Testis (tissue), 2 donors: ENCODE measurements at regions not wholly inside any gene's neighbourhood (a gene's known extent, or its start where the extent isn't known, plus 50 kb on each side); places are given as distances from the start of the nearest gene placed in this dataset.
"Not testable (repeated sequence)": the region's sequence is repeated elsewhere in the genome, so short reads cannot be mapped to it uniquely, and the experiment has no call there.

Source experiments
- DNase-seq: peaks from one replicate; pipeline ENCODE4 v3.0.0-alpha.2; 2019
- H3K27ac ChIP-seq, 2 donors: fragments of 200-600 bp; sonication (generic); one replicate each; pipeline ENCODE4 v1.5.1; 2019
- H3K27me3 ChIP-seq: fragments of 200-600 bp; sonication (generic); one replicate; pipeline ENCODE4 v1.5.1; 2019
- H3K36me3 ChIP-seq: fragments of 200-600 bp; sonication (generic); one replicate; pipeline ENCODE4 v1.5.1; 2017; ENCODE audit warnings: low read depth; ENCODE audit errors: missing control alignments
- H3K4me1 ChIP-seq: fragments of 200-600 bp; sonication (generic); one replicate; pipeline ENCODE4 v1.5.1; 2019
- H3K4me3 ChIP-seq, 2 donors: fragments of 200-600 bp; sonication (generic); one replicate each; pipeline ENCODE4 v1.5.1; 2017 to 2019
- H3K9me3 ChIP-seq: fragments of 200-600 bp; sonication (generic); one replicate; pipeline ENCODE4 v1.5.1; 2017
- POLR2A ChIP-seq: fragments of 450-650 bp; IDR thresholded peaks from one replicate; pipeline ENCODE4 v1.6.1; 2017; ENCODE audit warnings: antibody characterized with exemption, mild to moderate bottlenecking, moderate library complexity
- WGBS, 2 donors: methylation state at CpG; one replicate each; pipeline ENCODE4 v1.1.5; 2018; 5-methylcytosine and 5-hydroxymethylcytosine counted together
- intact Hi-C: fragments of 100-400 bp; cut with DNase I; formaldehyde crosslinking; loops from one replicate; pipeline ENCODE4 v1.15.1; 2023; ENCODE audit warnings: low total_unique reads
- TF ChIP-seq, protein P1 (sequence below), 3 experiments: fragments of 450-650 bp in 2 of 3; fragments of 200-600 bp in 1 of 3; sonication (generic) in 1 of 3; IDR thresholded peaks; one replicate each; pipeline ENCODE4 v1.5.1; 2016 to 2019; ENCODE audit warnings: antibody characterized with exemption in 3 of 3, mild to moderate bottlenecking in 2 of 3, moderate library complexity in 1 of 3

DNA sequence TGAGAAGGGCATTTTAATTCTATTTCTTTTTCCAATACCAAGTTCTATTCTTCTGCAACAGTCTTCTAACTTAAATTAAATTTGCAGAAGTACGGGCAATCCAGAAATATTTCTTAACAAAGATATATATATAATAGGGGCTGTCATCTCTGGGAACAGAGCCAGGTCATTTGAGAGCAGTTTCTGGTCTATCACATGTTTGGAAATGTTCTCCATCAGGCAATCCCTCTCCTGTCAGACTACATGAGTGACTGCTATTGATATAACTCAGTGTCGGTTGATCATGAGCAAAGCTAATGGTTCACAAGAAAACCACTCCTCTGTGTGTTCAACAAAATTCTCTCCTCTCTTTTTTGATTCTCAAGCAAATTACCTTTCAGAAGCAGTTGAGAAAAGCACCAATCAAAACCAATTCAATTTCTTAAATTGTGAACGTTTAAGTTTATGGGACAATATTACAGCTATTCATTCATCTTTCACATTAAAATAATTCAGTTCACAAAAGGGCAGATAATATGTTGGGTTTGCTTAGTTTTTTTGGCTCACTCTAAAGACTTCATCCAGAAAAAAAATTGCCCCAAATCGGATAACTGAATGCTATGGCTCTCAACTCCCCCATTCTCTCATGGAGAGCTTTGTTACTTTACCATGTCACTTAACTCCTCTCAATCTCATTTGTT, 152.9 kb upstream of the TGFBR2 start:
- no peaks in the 10 kb centered on the region for H3K4me1 ChIP-seq
- no peak for DNase-seq
- no peak overlapping the region for H3K4me3 ChIP-seq
- 74 to 84% methylated on average over 4 of the region's 4 CpGs for WGBS, 2 donors
- no peaks in the 10 kb centered on the region for H3K9me3 ChIP-seq
- TF ChIP-seq, protein P1, sequence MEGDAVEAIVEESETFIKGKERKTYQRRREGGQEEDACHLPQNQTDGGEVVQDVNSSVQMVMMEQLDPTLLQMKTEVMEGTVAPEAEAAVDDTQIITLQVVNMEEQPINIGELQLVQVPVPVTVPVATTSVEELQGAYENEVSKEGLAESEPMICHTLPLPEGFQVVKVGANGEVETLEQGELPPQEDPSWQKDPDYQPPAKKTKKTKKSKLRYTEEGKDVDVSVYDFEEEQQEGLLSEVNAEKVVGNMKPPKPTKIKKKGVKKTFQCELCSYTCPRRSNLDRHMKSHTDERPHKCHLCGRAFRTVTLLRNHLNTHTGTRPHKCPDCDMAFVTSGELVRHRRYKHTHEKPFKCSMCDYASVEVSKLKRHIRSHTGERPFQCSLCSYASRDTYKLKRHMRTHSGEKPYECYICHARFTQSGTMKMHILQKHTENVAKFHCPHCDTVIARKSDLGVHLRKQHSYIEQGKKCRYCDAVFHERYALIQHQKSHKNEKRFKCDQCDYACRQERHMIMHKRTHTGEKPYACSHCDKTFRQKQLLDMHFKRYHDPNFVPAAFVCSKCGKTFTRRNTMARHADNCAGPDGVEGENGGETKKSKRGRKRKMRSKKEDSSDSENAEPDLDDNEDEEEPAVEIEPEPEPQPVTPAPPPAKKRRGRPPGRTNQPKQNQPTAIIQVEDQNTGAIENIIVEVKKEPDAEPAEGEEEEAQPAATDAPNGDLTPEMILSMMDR (IDR thresholded peaks at IDR 0.05), result no peak
- TF ChIP-seq POLR2A, result no peak
- no peak overlapping the region for H3K27ac ChIP-seq
- no peaks in the 10 kb centered on the region for H3K36me3 ChIP-seq
- no peaks in the 10 kb centered on the region for H3K27me3 ChIP-seq
- intact Hi-C loops, result no loop called here

DNA sequence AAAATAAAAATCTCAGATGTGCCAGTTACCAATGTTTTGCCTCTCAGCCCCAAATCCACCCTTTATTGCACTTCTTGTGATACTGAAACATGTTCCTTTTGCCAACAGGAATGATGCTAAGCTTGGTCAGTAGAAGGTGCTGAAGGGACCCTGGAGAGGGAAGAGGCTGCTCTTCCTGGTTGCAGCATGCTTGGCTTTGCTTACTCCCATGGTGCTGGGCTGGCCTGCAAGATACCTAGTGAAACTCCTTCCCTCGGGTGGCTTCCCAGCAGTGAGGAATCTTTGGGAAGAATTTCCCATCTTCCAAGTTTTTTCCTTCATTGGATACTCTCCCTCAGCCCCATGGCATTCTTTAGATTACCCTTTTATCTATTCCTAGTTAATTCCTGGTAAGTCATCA, 151.8 kb upstream of the TGFBR2 start:
- Histone ChIP-seq H3K27me3 (no peaks in the 10 kb centered on the region), H3K9me3 (no peaks in the 10 kb centered on the region), H3K27ac (no peak overlapping the region), H3K4me1 (no peaks in the 10 kb centered on the region), H3K4me3 (no peak overlapping the region), H3K36me3 (no peaks in the 10 kb centered on the region)
- no peak for TF ChIP-seq POLR2A
- TF ChIP-seq, protein P1 (IDR thresholded peaks at IDR 0.05), result no peak
- intact Hi-C loops, result no loop called here
- WGBS, 2 donors, result 83 to 93% methylated on average over 1 of the region's 1 CpG
- DNase-seq, result no peak

- H3K27ac ChIP-seq, H3K36me3 ChIP-seq, H3K4me3 ChIP-seq, H3K27me3 ChIP-seq, H3K4me1 ChIP-seq, H3K9me3 ChIP-seq, DNase-seq, intact Hi-C loops: not testable (repeated sequence)
- 89 to 93% methylated on average over 4 of the region's 4 CpGs for WGBS, 2 donors
Observed at GRCh38 chr3:30455112-30455511, 151.3 kb upstream of the TGFBR2 start.

DNA sequence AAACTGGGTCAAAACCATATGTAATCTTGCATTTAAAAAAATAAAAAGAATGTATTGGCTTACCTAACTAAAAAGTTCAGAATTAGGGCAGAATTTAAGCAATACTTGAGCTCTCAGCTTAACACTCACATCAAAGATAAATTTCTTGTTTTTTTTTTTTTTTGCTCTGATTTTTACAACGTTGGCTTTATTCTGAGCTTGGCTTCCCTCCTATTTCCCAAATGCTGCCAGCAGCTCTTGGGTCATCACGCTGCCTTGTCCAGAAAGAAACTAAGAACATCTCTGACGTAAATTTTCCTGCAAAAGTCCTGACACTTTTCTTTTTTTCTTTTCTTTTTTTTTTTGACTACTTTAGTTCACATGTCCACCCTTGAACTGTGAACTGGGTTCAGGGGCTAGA, 150.6 kb upstream of the TGFBR2 start:
- Histone ChIP-seq H3K9me3 (no peaks in the 10 kb centered on the region), H3K27ac (no peak overlapping the region), H3K27me3 (no peaks in the 10 kb centered on the region), H3K4me1 (no peaks in the 10 kb centered on the region), H3K4me3 (no peak overlapping the region), H3K36me3 (no peaks in the 10 kb centered on the region)
- DNase-seq, result no peak
- intact Hi-C loops, result no loop called here
- TF ChIP-seq POLR2A, result no peak
- TF ChIP-seq, protein P1 (IDR thresholded peaks at IDR 0.05), result no peak
- WGBS, 2 donors, result 42 to 59% methylated on average over 3 of the region's 3 CpGs

DNA sequence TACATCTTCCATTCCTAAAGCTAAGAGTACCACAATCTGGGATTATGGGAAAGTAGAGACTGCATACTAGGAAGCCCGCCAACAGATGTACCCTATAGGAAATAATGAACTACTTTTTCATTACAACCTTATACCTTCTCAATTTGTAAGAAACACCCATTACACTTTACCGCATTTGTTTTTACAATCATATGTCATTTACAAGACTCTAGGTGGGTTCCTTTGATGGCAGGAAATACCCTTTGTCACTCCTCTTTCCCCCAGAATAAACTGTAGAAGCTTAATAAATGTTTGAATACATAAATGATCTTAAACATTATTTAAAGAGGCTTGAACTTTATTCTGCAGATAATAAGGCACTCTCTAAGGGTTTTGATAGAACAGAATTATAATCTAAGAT, 150.1 kb upstream of the TGFBR2 start:
- Histone ChIP-seq H3K27me3 (no peaks in the 10 kb centered on the region), H3K4me1 (no peaks in the 10 kb centered on the region), H3K36me3 (no peaks in the 10 kb centered on the region), H3K27ac (no peak overlapping the region), H3K4me3 (no peak overlapping the region), H3K9me3 (no peaks in the 10 kb centered on the region)
- intact Hi-C loops, result no loop called here
- DNase-seq, result no peak
- TF ChIP-seq, protein P1 (IDR thresholded peaks at IDR 0.05), result no peak
- TF ChIP-seq POLR2A, result no peak
- 92% methylated on average over 2 of the region's 2 CpGs for WGBS, 2 donors
